SK-N-SH (cell line): ENCODE measurements at regions not wholly inside any gene's neighbourhood (a gene's known extent, or its start where the extent isn't known, plus 50 kb on each side); places are given as distances from the start of the nearest gene placed in this dataset.

Experiments
- CTCF ChIP-seq: fragments of 200-600 bp; sonication (generic); IDR thresholded peaks from 2 replicates; pipeline ENCODE4 v1.6.1; 2017; ENCODE audit warnings: antibody characterized with exemption, mild to moderate bottlenecking, moderate library complexity
- TF ChIP-seq, protein P1 (sequence below): IDR thresholded peaks from 2 replicates; pipeline ENCODE4 v1.4.0; 2012; ENCODE audit warnings: low read depth
- TF ChIP-seq, protein P2 (sequence below): fragments of 150-350 bp; IDR thresholded peaks from 2 replicates; pipeline ENCODE4 v1.6.1; 2017; ENCODE audit warnings: antibody characterized with exemption, low read length, low read depth, borderline replicate concordance
- TF ChIP-seq, protein P3 (sequence below): IDR thresholded peaks from 2 replicates; pipeline ENCODE4 v1.4.0; 2012; ENCODE audit warnings: low read depth, borderline replicate concordance

- TF ChIP-seq, protein P1, sequence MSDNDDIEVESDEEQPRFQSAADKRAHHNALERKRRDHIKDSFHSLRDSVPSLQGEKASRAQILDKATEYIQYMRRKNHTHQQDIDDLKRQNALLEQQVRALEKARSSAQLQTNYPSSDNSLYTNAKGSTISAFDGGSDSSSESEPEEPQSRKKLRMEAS: no peak
- TF ChIP-seq, protein P2, sequence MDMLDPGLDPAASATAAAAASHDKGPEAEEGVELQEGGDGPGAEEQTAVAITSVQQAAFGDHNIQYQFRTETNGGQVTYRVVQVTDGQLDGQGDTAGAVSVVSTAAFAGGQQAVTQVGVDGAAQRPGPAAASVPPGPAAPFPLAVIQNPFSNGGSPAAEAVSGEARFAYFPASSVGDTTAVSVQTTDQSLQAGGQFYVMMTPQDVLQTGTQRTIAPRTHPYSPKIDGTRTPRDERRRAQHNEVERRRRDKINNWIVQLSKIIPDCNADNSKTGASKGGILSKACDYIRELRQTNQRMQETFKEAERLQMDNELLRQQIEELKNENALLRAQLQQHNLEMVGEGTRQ: no peak
- no peak for TF ChIP-seq CTCF
- TF ChIP-seq, protein P3, sequence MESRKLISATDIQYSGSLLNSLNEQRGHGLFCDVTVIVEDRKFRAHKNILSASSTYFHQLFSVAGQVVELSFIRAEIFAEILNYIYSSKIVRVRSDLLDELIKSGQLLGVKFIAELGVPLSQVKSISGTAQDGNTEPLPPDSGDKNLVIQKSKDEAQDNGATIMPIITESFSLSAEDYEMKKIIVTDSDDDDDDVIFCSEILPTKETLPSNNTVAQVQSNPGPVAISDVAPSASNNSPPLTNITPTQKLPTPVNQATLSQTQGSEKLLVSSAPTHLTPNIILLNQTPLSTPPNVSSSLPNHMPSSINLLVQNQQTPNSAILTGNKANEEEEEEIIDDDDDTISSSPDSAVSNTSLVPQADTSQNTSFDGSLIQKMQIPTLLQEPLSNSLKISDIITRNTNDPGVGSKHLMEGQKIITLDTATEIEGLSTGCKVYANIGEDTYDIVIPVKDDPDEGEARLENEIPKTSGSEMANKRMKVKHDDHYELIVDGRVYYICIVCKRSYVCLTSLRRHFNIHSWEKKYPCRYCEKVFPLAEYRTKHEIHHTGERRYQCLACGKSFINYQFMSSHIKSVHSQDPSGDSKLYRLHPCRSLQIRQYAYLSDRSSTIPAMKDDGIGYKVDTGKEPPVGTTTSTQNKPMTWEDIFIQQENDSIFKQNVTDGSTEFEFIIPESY: no peak
Measured at GRCh38 chr13:84684048-84684662, 801.9 kb upstream of the SLITRK1 start.
